Ishikawa (cell line): ENCODE measurements at regions not wholly inside any gene's neighbourhood (a gene's known extent, or its start where the extent isn't known, plus 50 kb on each side); places are given as distances from the start of the nearest gene placed in this dataset.

Experiments
- CEBPB ChIP-seq: IDR thresholded peaks from 2 replicates; pipeline ENCODE4 v1.6.1; 2012
- CREB1 ChIP-seq: IDR thresholded peaks from 2 replicates; pipeline ENCODE4 v1.6.1; 2012; ENCODE audit warnings: low read depth
- EGR1 ChIP-seq: IDR thresholded peaks from 2 replicates; pipeline ENCODE4 v1.6.1; 2012
- EP300 ChIP-seq: IDR thresholded peaks from 2 replicates; pipeline ENCODE4 v1.6.1; 2012; ENCODE audit warnings: borderline replicate concordance
- FOXM1 ChIP-seq: IDR thresholded peaks from 2 replicates; pipeline ENCODE4 v1.6.1; 2012; ENCODE audit warnings: low read depth, borderline replicate concordance
- MAX ChIP-seq: IDR thresholded peaks from 2 replicates; pipeline ENCODE4 v1.6.1; 2012
- NFIC ChIP-seq: IDR thresholded peaks from 2 replicates; pipeline ENCODE4 v1.6.1; 2012
- RAD21 ChIP-seq: IDR thresholded peaks from 2 replicates; pipeline ENCODE4 v1.6.1; 2012; ENCODE audit warnings: low read depth
- REST ChIP-seq: IDR thresholded peaks from 2 replicates; pipeline ENCODE4 v1.6.1; 2012; ENCODE audit warnings: low read depth, mild to moderate bottlenecking
- TAF1 ChIP-seq: IDR thresholded peaks from 2 replicates; pipeline ENCODE4 v1.6.1; 2012; ENCODE audit warnings: low read depth, mild to moderate bottlenecking
- TCF12 ChIP-seq: IDR thresholded peaks from 2 replicates; pipeline ENCODE4 v1.6.1; 2012; ENCODE audit warnings: low read depth
- TEAD4 ChIP-seq: IDR thresholded peaks from 2 replicates; pipeline ENCODE4 v1.6.1; 2012
- USF1 ChIP-seq: IDR thresholded peaks from 2 replicates; pipeline ENCODE4 v1.6.1; 2012
- YY1 ChIP-seq: IDR thresholded peaks from 2 replicates; pipeline ENCODE4 v1.6.1; 2012; ENCODE audit warnings: low read depth
- ZBTB7A ChIP-seq: IDR thresholded peaks from 2 replicates; pipeline ENCODE4 v1.6.1; 2012; ENCODE audit warnings: low read depth

GRCh38 chr1:47608296-47608875, 170.5 kb downstream of the FOXD2 start:
- TF ChIP-seq CEBPB (no peak), EGR1 (no peak), REST (no peak)

- TF ChIP-seq EP300 (no peak), TEAD4 (no peak), REST (no peak), YY1 (no peak), NFIC (no peak), TAF1 (no peak), FOXM1 (no peak), MAX (no peak), CREB1 (no peak), CEBPB (no peak), TCF12 (no peak), RAD21 (no peak), ZBTB7A (no peak), EGR1 (no peak), USF1 (no peak)
Observed at GRCh38 chr1:47611992-47612391, 174.1 kb downstream of the FOXD2 start.

- no peak for TF ChIP-seq CEBPB
- no peak for TF ChIP-seq NFIC
- no peak for TF ChIP-seq USF1
- TF ChIP-seq EP300 = no peak
- TF ChIP-seq TEAD4 = no peak
- no peak for TF ChIP-seq REST
- no peak for TF ChIP-seq TAF1
- TF ChIP-seq YY1 = no peak
- no peak for TF ChIP-seq MAX
- no peak for TF ChIP-seq TCF12
- TF ChIP-seq CREB1 = no peak
- no peak for TF ChIP-seq EGR1
- no peak for TF ChIP-seq ZBTB7A
Observed at GRCh38 chr1:47612819-47613218, 175.0 kb downstream of the FOXD2 start.

- no peak for TF ChIP-seq CREB1
- no peak for TF ChIP-seq ZBTB7A
- no peak for TF ChIP-seq EP300
- TF ChIP-seq FOXM1 = no peak
Observed at GRCh38 chr1:47616036-47616435, 178.2 kb downstream of the FOXD2 start.

GRCh38 chr1:47616906-47617305, 179.1 kb downstream of the FOXD2 start:
- no peak for TF ChIP-seq TAF1
- TF ChIP-seq USF1 = no peak
- TF ChIP-seq RAD21 = no peak
- TF ChIP-seq TEAD4 = no peak
- TF ChIP-seq MAX = no peak
- no peak for TF ChIP-seq ZBTB7A
- no peak for TF ChIP-seq REST
- no peak for TF ChIP-seq FOXM1
- TF ChIP-seq TCF12 = no peak
- no peak for TF ChIP-seq CEBPB
- TF ChIP-seq EP300 = no peak
- no peak for TF ChIP-seq CREB1
- TF ChIP-seq EGR1 = no peak
- TF ChIP-seq YY1 = no peak
